HEK293 (cell line): ENCODE measurements at regions not wholly inside any gene's neighbourhood (a gene's known extent, or its start where the extent isn't known, plus 50 kb on each side); places are given as distances from the start of the nearest gene placed in this dataset.

ENCODE experiments used
- HOXC10 ChIP-seq: sonication (generic); formaldehyde crosslinking; IDR thresholded peaks from 2 replicates; pipeline ENCODE4 v1.8.1; 2023; ENCODE audit warnings: mild to moderate bottlenecking, missing genetic modification reagents
- KLF9 ChIP-seq: fragments of 450-650 bp; formaldehyde crosslinking; IDR thresholded peaks from 2 replicates; pipeline ENCODE4 v1.5.1; 2016; ENCODE audit warnings: missing biosample characterization, missing genetic modification characterization, low read depth
- ZBTB11 ChIP-seq: fragments of 450-650 bp; formaldehyde crosslinking; conservative IDR thresholded peaks from 2 replicates; pipeline ENCODE4 v1.5.1; 2016; ENCODE audit warnings: low read depth, missing biosample characterization, missing genetic modification characterization
- ZNF585B ChIP-seq: fragments of 450-650 bp; formaldehyde crosslinking; IDR thresholded peaks from 2 replicates; pipeline ENCODE4 v1.5.1; 2016; ENCODE audit warnings: missing biosample characterization, missing genetic modification characterization

GRCh38 chr9:134276453-134277245 lies 49.6 kb upstream of the RXRA start (continued):
- no peak for TF ChIP-seq ZBTB11 (tag by site-specific recombination)
- TF ChIP-seq KLF9: no peak
- no peak for TF ChIP-seq ZNF585B
- TF ChIP-seq HOXC10 (CRISPR knock-in tag): no peak
